SK-N-SH treated with all-trans-retinoic acid at 6 μM for 48 hours (cell line): ENCODE measurements at regions not wholly inside any gene's neighbourhood (a gene's known extent, or its start where the extent isn't known, plus 50 kb on each side); places are given as distances from the start of the nearest gene placed in this dataset.

Experiments used
- ARNTL ChIP-seq: fragments of 450-650 bp; formaldehyde crosslinking; IDR thresholded peaks from 2 replicates; pipeline ENCODE4 v1.5.0; 2020; ENCODE audit warnings: low read depth, mild to moderate bottlenecking, moderate library complexity, borderline replicate concordance
- BACH2 ChIP-seq: fragments of 250-450 bp; sonication (Bioruptor Pico); IDR thresholded peaks from 2 replicates; pipeline ENCODE4 v1.9.0; 2021; ENCODE audit warnings: mild to moderate bottlenecking, borderline replicate concordance
- CREB5 ChIP-seq: fragments of 250-450 bp; sonication (Bioruptor Pico); IDR thresholded peaks from 2 replicates; pipeline ENCODE4 v1.5.1; 2020; ENCODE audit warnings: low read depth, mild to moderate bottlenecking, moderate library complexity
- GLIS3 ChIP-seq: fragments of 250-450 bp; sonication (Bioruptor Pico); IDR thresholded peaks from 2 replicates; pipeline ENCODE4 v1.5.0; 2020; ENCODE audit warnings: mild to moderate bottlenecking, moderate library complexity
- ISL1 ChIP-seq: fragments of 250-450 bp; sonication (Bioruptor Pico); IDR thresholded peaks from 2 replicates; pipeline ENCODE4 v2.1.2; 2022; ENCODE audit warnings: mild to moderate bottlenecking, moderate library complexity
- OSR1 ChIP-seq: fragments of 250-450 bp; sonication (Bioruptor Pico); IDR thresholded peaks from 2 replicates; pipeline ENCODE4 v1.8.0; 2022; ENCODE audit warnings: moderate library complexity, mild to moderate bottlenecking, inconsistent platforms
- POU6F1 ChIP-seq: fragments of 250-450 bp; sonication (Bioruptor Pico); IDR thresholded peaks from 2 replicates; pipeline ENCODE4 v1.8.0; 2021; ENCODE audit warnings: low read depth, mild to moderate bottlenecking, moderate library complexity, borderline replicate concordance
- RARB ChIP-seq: fragments of 250-450 bp; sonication (Bioruptor Pico); IDR thresholded peaks from 2 replicates; pipeline ENCODE4 v1.8.0; 2021; ENCODE audit warnings: mild to moderate bottlenecking, moderate library complexity
- TSHZ2 ChIP-seq: fragments of 250-450 bp; sonication (Bioruptor Pico); IDR thresholded peaks from 2 replicates; pipeline ENCODE4 v1.5.0; 2020; ENCODE audit warnings: mild to moderate bottlenecking, moderate library complexity
- ZFP3 ChIP-seq: fragments of 250-450 bp; sonication (Bioruptor Pico); IDR thresholded peaks from 2 replicates; pipeline ENCODE4 v1.5.0; 2020; ENCODE audit warnings: mild to moderate bottlenecking, moderate library complexity
- ZFP30 ChIP-seq: fragments of 450-650 bp; formaldehyde crosslinking; IDR thresholded peaks from 2 replicates; pipeline ENCODE4 v1.5.0; 2022; ENCODE audit warnings: mild to moderate bottlenecking, moderate library complexity
- ZNF565 ChIP-seq: fragments of 450-650 bp; formaldehyde crosslinking; conservative IDR thresholded peaks from 2 replicates; pipeline ENCODE4 v1.5.0; 2020; ENCODE audit warnings: low read depth, mild to moderate bottlenecking, moderate library complexity
- ZNF8 ChIP-seq: fragments of 450-650 bp; formaldehyde crosslinking; IDR thresholded peaks from 2 replicates; pipeline ENCODE4 v1.5.0; 2020; ENCODE audit warnings: mild to moderate bottlenecking, moderate library complexity

- TF ChIP-seq GLIS3 (CRISPR knock-in tag) (no peak), OSR1 (CRISPR knock-in tag) (no peak), TSHZ2 (no peak), BACH2 (no peak), ZFP3 (CRISPR knock-in tag) (no peak), ISL1 (no peak), ZNF565 (CRISPR knock-in tag) (no peak), ZFP30 (no peak), CREB5 (CRISPR knock-in tag) (no peak), ARNTL (CRISPR knock-in tag) (no peak), POU6F1 (CRISPR knock-in tag) (no peak), ZNF8 (CRISPR knock-in tag) (no peak), RARB (no peak)
Measured at GRCh38 chr7:42621543-42622219, 290.2 kb downstream of the C7orf25 start.
